GM18951 (cell line): ENCODE measurements at regions not wholly inside any gene's neighbourhood (a gene's known extent, or its start where the extent isn't known, plus 50 kb on each side); places are given as distances from the start of the nearest gene placed in this dataset.
"Not testable (repeated sequence)": the region's sequence is repeated elsewhere in the genome, so short reads cannot be mapped to it uniquely, and the experiment has no call there.

Experiments used
- POLR2A ChIP-seq: IDR thresholded peaks from 4 replicates; pipeline ENCODE4 v1.6.1; 2011; ENCODE audit warnings: mild to moderate bottlenecking; ENCODE audit not compliant: insufficient read length, insufficient read depth; ENCODE audit errors: extremely low read depth
- in situ Hi-C: fragments of 300-500 bp; cut with MboI; formaldehyde crosslinking; loops from one replicate; pipeline ENCODE4 v1.12.0; 2022; ENCODE audit warnings: low sequenced_read_pairs, mixed read lengths, inconsistent platforms; ENCODE audit not compliant: unreplicated experiment

DNA sequence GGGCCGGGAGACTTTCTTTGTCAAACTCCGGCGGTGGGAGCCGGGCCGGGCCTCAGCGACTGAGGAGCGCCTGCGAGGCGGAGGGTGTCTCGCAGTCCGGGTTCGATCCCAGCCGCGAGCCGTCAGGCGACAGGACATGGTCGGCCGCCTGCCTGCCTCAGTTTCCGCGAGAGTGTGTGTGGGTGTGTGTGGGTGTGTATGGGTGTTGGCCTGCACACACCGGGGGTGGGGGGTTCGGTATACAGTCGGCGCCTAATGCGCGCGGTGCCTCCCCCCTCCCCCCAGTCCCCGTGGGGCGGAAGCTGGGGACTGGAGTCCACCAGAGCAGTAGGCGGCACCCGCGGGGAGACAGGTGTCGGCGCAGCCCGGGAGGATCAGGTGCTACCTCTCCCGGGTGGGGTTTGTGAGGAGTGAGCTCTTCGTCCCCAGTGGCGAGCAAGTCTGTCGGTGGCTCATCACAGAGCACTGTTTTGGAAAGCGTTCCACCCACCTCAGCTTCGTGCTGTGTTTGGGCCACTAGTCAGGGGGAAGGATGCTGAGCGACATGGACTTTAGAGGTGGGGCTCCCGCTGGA, 246.3 kb downstream of the GOLGA6L6 start:
- in situ Hi-C loops = no loop called here
- no peak for TF ChIP-seq POLR2A

DNA sequence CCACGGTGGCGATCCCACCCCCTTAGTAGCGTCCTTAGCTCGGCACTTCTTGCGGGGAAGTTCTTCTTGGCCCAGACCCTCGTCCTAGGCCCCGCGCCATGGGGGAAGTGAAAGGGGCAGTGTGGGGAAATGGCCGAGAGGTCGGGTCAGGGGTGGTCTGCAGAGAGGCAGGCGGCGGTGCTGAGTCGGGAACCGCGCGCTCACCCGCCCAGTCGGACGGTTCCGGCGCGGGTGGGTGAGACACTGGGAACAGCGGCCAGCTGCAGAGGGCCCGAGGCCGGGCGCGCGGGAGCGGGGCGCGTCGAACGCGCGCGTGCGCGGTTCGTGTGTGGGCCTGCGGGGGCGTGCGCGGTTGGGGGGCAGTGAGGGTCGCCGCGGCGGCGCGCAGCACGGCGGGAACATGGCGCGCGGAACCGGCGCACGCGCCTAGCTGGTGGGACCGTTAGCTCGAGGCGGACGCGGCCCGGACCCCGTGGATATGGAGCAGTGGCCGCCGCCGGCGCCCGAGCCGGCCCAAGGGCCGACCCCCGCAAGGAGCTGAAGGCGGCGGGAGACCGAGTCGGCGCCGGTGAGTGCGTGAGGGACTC, 246.9 kb downstream of the GOLGA6L6 start:
- in situ Hi-C loops = no loop called here

DNA sequence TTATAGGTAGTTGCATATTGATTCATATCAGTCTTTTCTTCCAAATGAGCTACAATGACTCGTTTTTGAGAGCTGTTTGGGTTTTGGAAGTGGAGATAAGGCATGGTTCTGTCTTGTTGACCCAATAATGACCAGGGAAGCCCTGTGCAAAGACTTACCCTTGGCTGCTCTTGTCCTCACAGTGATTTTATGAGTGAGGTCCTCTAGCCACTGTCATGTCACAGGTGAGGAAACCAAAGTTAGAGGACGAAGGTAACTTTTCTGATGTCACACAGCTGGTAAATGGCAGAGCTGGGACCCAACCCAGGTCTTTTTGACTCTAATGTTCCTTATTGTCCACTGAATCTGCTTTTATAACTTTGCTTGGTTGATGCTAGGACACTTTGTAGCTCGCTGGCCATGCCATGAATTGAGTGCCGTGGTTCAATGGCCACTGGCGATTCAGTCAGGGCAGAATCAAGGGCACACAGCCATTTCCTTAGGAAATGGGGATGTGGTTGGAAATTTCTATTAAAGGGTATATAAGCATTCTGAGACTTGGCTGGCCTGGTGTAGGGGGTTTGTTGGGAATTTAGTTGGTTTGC, 249.1 kb downstream of the GOLGA6L6 start:
- in situ Hi-C loops = not testable (repeated sequence)

More for the DNA sequence above, 246.9 kb downstream of the GOLGA6L6 start:
- no peak for TF ChIP-seq POLR2A

DNA sequence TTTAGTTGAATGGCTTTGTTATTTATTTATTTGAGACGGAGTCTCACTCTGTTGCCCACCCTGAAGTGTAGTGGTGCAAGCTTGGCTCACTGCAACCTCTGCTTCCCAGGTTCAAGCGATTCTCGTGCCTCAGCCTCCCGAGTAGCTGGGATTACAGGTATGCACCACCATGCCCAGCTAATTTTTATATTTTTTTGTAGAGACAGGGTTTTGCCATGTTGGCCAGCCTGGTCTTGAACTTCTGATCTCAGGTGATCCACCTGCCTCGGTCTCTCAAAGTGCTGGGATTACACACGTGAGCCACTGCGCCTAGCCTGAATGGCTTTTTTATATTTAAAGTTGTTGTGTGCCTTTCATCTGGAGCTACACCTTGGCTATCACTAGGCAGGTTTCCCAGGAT, 250.0 kb downstream of the GOLGA6L6 start:
- in situ Hi-C loops = not testable (repeated sequence)

DNA sequence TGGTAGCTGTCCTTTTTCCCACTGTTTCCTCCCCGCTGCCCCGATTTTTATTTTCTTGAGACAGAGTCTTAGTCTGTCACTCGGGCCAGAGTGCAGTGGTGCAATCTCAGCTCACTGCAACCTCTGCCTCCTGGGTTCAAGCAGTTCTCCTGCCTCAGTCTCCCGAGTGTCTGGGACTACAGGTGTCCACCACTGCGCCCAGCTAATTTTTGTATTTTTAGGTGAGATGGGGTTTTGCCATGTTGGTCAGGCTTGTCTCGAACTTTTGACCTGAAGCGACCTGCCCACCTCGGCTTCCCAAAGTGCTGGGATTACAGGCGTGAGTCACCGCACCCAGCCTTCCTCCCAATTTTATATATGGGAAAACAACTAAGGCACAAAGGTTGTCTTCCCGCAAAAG, 251.0 kb downstream of the GOLGA6L6 start:
- in situ Hi-C loops = not testable (repeated sequence)

DNA sequence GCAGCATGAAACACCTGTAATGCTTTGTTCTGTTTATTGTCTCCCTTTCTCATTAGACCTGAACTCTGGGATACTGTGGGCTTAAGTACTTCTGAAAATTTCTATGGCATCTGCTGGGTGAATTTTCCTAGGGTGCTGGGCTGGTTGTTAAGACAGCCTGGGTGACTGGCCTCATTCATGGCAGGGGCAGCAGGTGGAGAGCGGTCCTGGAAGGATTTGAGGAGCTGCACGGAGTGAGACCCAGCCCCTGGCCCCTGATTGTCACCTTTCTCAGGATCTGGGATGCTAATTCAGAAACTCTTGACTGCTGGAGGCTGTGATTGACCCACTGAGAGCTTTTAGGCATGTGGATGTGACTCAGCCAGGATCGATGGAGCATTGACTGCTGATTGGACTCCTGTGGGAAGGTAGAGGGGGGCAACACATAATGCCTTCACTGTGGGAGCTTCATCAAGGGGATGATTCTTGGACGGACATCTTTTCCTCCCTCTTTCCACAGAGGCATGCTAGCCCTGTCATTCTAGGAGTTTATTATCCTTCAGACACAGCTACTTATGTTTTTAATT, 252.0 kb downstream of the GOLGA6L6 start:
- in situ Hi-C loops = not testable (repeated sequence)

DNA sequence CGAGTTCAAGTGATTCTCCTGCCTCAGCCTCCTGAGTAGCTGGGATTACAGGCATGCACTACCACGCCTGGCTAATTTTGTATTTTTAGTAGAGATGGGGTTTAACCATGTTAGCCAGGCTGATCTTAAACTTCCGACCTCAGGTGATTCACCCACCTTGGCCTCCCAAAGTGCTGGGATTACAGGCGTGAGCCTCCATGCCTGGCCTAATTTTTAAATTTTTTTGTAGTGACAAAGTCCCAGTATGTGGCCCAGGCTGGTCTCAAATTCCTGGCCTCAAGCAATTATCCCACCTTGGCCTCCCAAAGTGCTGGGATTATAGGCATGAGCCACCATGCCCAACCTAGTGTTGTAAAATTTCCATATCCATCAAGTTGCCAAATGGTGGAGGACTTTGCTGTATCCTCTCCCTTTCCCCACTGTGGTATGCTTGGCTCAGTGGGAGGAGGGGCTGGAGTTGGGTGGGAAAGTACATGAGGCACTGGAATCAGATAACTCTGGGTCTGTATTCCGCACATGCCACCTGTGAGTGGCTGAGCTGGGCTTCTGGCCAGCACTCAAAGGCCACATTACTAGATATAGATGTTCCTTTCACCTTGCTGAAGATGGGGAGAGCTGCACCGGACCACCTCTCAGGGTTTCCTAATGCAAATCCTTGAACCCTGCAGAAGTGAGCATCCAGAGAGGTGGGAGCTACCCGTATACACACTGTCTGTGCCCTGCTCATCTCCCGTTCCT, 252.6 kb downstream of the GOLGA6L6 start:
- in situ Hi-C loops = not testable (repeated sequence)

DNA sequence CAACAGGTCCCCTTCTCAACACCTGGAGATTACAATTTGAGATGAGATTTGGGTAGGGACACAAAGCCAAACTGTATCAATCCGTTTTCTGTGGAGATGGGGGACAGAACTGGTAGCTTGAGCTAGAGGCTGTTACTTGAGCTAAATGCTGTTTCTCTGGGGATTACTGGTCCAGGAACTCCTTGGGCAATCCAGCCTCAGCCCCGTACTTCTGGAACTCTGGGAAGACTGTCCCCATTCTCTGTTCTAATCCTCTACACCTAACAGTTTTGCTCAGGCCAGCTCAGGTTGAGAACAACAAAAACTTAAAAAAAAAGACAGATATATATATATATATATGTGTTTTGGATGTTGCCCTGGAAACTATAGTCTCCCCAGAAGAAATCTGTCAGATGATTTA, 255.0 kb downstream of the GOLGA6L6 start:
- in situ Hi-C loops = not testable (repeated sequence)

DNA sequence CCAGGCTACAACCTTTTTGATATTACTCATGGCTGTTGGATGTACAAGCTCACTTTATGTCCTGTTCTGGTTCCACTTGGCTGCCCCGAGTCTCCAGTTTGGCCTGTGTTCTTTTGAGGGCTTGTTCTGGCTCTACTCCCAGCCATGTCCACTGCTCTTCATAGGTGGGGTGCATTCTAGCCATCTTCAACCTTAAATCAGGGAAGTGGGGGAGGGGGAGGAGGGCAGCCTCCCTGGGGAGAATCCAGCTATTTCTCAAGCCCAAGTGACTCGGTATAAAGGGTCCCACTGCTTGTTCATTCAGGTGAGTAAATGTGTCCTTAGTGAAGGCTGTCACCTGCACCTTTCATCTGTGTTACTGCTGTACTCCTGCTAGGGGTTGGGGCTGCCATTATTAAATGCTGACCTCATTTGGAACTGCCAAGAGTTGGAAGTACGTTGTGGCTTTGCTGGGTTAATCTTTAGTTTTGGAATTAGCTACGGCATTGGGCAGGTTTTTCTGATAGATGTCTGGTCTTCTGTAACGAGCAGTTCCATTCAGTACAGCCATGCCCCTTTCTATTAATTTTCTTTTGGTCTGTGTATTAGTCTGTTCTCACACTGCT, 255.8 kb downstream of the GOLGA6L6 start:
- in situ Hi-C loops = not testable (repeated sequence)

DNA sequence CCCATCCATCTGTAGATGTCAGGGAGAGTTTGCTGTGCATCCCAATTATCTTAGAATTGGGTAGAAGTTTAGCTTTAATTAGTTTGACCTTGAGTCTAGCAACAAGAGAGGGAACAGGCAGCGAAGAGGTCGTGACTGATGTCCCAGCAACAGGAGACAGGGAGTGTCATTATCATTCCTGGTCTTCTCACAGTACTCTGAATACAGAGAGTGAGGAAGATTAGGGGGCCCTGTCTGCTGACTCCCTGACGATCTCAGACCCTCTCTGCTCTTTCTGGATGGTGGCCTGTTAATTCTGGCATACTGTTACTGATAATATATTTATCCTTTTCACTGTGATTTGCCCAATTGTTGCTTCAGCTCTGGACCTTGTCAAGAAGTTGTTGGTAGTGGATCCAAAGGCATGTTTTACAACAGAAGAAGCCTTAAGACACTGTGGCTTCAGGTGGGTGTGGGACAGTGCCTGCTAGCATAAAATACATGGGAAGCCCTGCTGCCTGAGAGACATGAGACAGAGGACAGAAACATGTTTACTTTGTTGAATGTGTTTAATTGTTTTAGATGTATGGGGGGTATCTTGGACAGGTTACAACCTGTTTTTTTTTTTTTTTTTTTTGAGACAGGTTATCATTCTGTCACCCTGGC, 256.6 kb downstream of the GOLGA6L6 start:
- in situ Hi-C loops = not testable (repeated sequence)

DNA sequence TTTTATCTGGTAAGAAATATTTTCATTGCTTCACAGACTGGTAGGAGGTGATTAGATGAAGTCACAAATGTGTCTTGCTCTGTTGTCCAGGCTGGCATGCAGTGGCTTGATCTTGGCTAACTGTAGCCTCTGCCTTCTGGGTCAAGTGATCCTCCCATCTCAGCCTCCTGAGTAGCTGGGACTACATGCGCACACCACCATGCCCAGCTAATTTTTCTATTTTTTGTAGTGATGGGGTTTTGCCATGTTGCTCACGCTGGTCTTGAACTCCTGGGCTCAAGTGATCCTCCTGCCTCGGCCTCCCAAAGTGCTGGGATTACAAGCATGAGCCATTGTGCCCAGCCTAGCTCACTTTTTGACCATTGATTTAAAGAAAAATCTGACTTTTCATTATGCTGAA, 257.9 kb downstream of the GOLGA6L6 start:
- in situ Hi-C loops = not testable (repeated sequence)

DNA sequence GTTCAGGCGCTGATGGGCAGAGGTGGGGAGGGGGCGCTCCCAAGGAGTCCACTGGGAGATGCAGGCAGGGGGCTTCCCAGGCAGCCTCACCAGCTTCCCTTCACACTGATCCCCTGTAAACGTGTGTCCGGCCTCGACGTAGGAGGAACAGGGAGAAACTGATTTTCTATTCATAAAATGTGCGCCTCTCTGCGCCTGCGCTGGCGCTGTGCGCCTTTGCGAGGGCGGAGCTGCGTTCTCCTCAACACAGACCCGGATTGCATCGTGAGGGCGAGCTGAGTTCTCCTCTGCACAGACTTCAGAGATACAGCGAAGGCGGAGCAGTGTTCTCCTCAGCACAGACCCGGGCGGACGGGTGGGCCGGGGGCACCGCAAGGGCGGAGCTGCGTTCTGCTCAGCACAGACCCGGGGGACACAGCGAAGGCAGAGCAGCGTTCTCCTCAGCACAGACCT, 259.1 kb downstream of the GOLGA6L6 start:
- in situ Hi-C loops = not testable (repeated sequence)

DNA sequence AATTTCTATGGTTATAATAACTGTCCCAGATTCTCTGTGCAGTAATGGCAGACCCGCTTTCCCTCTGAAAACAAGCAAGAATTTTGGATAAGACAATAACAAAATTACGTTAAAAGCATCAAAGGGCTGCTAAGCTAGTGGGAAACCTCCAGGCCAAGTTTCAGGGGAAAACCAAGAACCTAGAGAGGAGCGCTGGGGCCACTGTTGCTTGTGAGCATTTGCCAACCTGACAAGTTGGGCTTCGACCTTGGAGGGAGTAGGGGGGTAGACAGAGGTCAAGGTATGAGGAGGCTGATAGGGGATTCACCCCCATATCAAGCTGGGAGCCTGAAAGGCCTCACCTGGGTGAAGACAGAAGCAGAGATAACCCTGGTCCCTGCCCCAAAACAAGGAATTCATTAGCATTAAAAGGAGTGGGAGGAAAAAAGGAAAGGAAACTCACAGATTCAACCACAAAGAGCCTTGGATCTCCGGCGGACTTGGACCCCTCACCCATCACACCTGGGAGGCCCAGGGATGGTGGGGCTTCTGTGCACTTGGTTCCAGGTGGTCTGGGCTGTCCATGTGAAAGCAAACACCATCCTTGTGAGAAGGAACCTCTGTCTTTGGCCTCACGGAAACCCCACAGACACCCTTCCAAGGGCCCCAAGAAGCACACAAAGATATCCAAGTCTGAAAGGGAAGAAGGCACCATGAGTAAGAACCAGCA, 259.9 kb downstream of the GOLGA6L6 start:
- in situ Hi-C loops = not testable (repeated sequence)
